SK-N-SH treated with all-trans-retinoic acid at 6 μM for 48 hours (cell line): ENCODE measurements at regions not wholly inside any gene's neighbourhood (a gene's known extent, or its start where the extent isn't known, plus 50 kb on each side); places are given as distances from the start of the nearest gene placed in this dataset.

Experiments
- ATAC-seq: fragments of 200-7000 bp; cut with Tn5 transposase; 3 replicates; pipeline ENCODE4 v1.9.1; 2020; ENCODE audit warnings: mild to moderate bottlenecking, moderate library complexity
- ARNTL ChIP-seq: fragments of 450-650 bp; formaldehyde crosslinking; IDR thresholded peaks from 2 replicates; pipeline ENCODE4 v1.5.0; 2020; ENCODE audit warnings: low read depth, mild to moderate bottlenecking, moderate library complexity, borderline replicate concordance
- BACH2 ChIP-seq: fragments of 250-450 bp; sonication (Bioruptor Pico); IDR thresholded peaks from 2 replicates; pipeline ENCODE4 v1.9.0; 2021; ENCODE audit warnings: mild to moderate bottlenecking, borderline replicate concordance
- CREB5 ChIP-seq: fragments of 250-450 bp; sonication (Bioruptor Pico); IDR thresholded peaks from 2 replicates; pipeline ENCODE4 v1.5.1; 2020; ENCODE audit warnings: low read depth, mild to moderate bottlenecking, moderate library complexity
- CSDC2 ChIP-seq: fragments of 250-450 bp; sonication (Bioruptor Pico); IDR thresholded peaks from 2 replicates; pipeline ENCODE4 v1.5.0; 2020; ENCODE audit warnings: mild to moderate bottlenecking, moderate library complexity
- ESRRG ChIP-seq: fragments of 250-450 bp; sonication (Bioruptor Pico); IDR thresholded peaks from 2 replicates; pipeline ENCODE4 v1.6.1; 2021; ENCODE audit warnings: mild to moderate bottlenecking
- GLIS3 ChIP-seq: fragments of 250-450 bp; sonication (Bioruptor Pico); IDR thresholded peaks from 2 replicates; pipeline ENCODE4 v1.5.0; 2020; ENCODE audit warnings: mild to moderate bottlenecking, moderate library complexity
- ISL1 ChIP-seq: fragments of 250-450 bp; sonication (Bioruptor Pico); IDR thresholded peaks from 2 replicates; pipeline ENCODE4 v2.1.2; 2022; ENCODE audit warnings: mild to moderate bottlenecking, moderate library complexity
- OSR1 ChIP-seq: fragments of 250-450 bp; sonication (Bioruptor Pico); IDR thresholded peaks from 2 replicates; pipeline ENCODE4 v1.8.0; 2022; ENCODE audit warnings: moderate library complexity, mild to moderate bottlenecking, inconsistent platforms
- PPARA ChIP-seq: fragments of 250-450 bp; sonication (Bioruptor Pico); IDR thresholded peaks from 2 replicates; pipeline ENCODE4 v1.5.0; 2020; ENCODE audit warnings: mild to moderate bottlenecking, borderline replicate concordance
- SNAI2 ChIP-seq: fragments of 250-450 bp; sonication (Bioruptor Pico); IDR thresholded peaks from 2 replicates; pipeline ENCODE4 v1.5.0; 2020; ENCODE audit warnings: mild to moderate bottlenecking, moderate library complexity
- TCF4 ChIP-seq: fragments of 250-450 bp; sonication (Bioruptor Pico); IDR thresholded peaks from 2 replicates; pipeline ENCODE4 v1.8.0; 2021; ENCODE audit warnings: mild to moderate bottlenecking, moderate library complexity, borderline replicate concordance
- TOX ChIP-seq: fragments of 250-450 bp; sonication (Bioruptor Pico); IDR thresholded peaks from 2 replicates; pipeline ENCODE4 v1.8.0; 2021; ENCODE audit warnings: mild to moderate bottlenecking, moderate library complexity, borderline replicate concordance
- ZC3H10 ChIP-seq: fragments of 250-450 bp; sonication (Bioruptor Pico); IDR thresholded peaks from 2 replicates; pipeline ENCODE4 v1.5.1; 2021; ENCODE audit warnings: mild to moderate bottlenecking, moderate library complexity
- ZFP3 ChIP-seq: fragments of 250-450 bp; sonication (Bioruptor Pico); IDR thresholded peaks from 2 replicates; pipeline ENCODE4 v1.5.0; 2020; ENCODE audit warnings: mild to moderate bottlenecking, moderate library complexity
- ZFP30 ChIP-seq: fragments of 450-650 bp; formaldehyde crosslinking; IDR thresholded peaks from 2 replicates; pipeline ENCODE4 v1.5.0; 2022; ENCODE audit warnings: mild to moderate bottlenecking, moderate library complexity
- ZNF565 ChIP-seq: fragments of 450-650 bp; formaldehyde crosslinking; conservative IDR thresholded peaks from 2 replicates; pipeline ENCODE4 v1.5.0; 2020; ENCODE audit warnings: low read depth, mild to moderate bottlenecking, moderate library complexity
- ZNF70 ChIP-seq: fragments of 450-650 bp; formaldehyde crosslinking; IDR thresholded peaks from 2 replicates; pipeline ENCODE4 v1.5.0; 2020; ENCODE audit warnings: mild to moderate bottlenecking, moderate library complexity
- ZNF8 ChIP-seq: fragments of 450-650 bp; formaldehyde crosslinking; IDR thresholded peaks from 2 replicates; pipeline ENCODE4 v1.5.0; 2020; ENCODE audit warnings: mild to moderate bottlenecking, moderate library complexity
- TF ChIP-seq, protein P1 (sequence below): fragments of 250-450 bp; sonication (Bioruptor Pico); IDR thresholded peaks from 2 replicates; pipeline ENCODE4 v1.5.1; 2021; ENCODE audit warnings: mild to moderate bottlenecking, moderate library complexity
- TF ChIP-seq, protein P2 (sequence below): fragments of 250-450 bp; sonication (Bioruptor Pico); IDR thresholded peaks from 2 replicates; pipeline ENCODE4 v1.8.0; 2021; ENCODE audit warnings: low read depth, mild to moderate bottlenecking, moderate library complexity, borderline replicate concordance
- TF ChIP-seq, protein P3 (sequence below): fragments of 250-450 bp; sonication (Bioruptor Pico); IDR thresholded peaks from 2 replicates; pipeline ENCODE4 v1.8.0; 2020; ENCODE audit warnings: mild to moderate bottlenecking, moderate library complexity, borderline replicate concordance
- TF ChIP-seq, protein P4 (sequence below): fragments of 250-450 bp; sonication (Bioruptor Pico); IDR thresholded peaks from 2 replicates; pipeline ENCODE4 v1.5.0; 2020; ENCODE audit warnings: mild to moderate bottlenecking, moderate library complexity

DNA sequence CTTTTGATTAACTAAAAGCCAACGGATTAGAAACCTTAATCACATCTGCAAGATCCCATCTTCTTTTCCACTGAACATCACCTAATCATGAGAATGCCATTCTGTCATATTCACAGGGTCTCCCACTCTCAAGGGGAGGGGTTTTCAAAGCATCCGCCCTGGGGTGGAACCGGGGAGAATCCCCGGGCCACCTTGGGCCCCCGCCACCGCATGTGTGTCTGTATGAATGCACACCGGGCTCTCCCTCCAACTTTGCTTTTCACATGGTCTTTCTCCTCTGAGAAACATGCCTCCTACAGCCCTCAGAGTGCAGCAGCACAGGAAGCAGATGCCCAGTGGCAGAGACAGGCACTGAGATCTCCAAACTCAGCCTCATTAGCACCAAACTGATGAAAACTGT lies 233.2 kb upstream of the PPP2R2D start:
- TF ChIP-seq, protein P1, sequence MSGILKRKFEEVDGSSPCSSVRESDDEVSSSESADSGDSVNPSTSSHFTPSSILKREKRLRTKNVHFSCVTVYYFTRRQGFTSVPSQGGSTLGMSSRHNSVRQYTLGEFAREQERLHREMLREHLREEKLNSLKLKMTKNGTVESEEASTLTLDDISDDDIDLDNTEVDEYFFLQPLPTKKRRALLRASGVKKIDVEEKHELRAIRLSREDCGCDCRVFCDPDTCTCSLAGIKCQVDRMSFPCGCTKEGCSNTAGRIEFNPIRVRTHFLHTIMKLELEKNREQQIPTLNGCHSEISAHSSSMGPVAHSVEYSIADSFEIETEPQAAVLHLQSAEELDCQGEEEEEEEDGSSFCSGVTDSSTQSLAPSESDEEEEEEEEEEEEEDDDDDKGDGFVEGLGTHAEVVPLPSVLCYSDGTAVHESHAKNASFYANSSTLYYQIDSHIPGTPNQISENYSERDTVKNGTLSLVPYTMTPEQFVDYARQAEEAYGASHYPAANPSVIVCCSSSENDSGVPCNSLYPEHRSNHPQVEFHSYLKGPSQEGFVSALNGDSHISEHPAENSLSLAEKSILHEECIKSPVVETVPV, result no peak
- TF ChIP-seq GLIS3 (CRISPR knock-in tag) (no peak), BACH2 (CRISPR knock-in tag) (no peak), ZC3H10 (CRISPR knock-in tag) (no peak), ISL1 (CRISPR knock-in tag) (no peak), TCF4 (CRISPR knock-in tag) (no peak), OSR1 (CRISPR knock-in tag) (no peak), ZNF8 (CRISPR knock-in tag) (no peak), SNAI2 (CRISPR knock-in tag) (no peak), ZNF565 (CRISPR knock-in tag) (no peak), ZFP3 (no peak), ZNF70 (CRISPR knock-in tag) (no peak), CSDC2 (CRISPR knock-in tag) (no peak), ESRRG (CRISPR knock-in tag) (no peak), TOX (CRISPR knock-in tag) (no peak), PPARA (no peak)
- TF ChIP-seq, protein P2, sequence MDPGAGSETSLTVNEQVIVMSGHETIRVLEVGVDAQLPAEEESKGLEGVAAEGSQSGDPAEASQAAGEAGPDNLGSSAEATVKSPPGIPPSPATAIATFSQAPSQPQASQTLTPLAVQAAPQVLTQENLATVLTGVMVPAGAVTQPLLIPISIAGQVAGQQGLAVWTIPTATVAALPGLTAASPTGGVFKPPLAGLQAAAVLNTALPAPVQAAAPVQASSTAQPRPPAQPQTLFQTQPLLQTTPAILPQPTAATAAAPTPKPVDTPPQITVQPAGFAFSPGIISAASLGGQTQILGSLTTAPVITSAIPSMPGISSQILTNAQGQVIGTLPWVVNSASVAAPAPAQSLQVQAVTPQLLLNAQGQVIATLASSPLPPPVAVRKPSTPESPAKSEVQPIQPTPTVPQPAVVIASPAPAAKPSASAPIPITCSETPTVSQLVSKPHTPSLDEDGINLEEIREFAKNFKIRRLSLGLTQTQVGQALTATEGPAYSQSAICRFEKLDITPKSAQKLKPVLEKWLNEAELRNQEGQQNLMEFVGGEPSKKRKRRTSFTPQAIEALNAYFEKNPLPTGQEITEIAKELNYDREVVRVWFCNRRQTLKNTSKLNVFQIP, result no peak
- TF ChIP-seq, protein P3, sequence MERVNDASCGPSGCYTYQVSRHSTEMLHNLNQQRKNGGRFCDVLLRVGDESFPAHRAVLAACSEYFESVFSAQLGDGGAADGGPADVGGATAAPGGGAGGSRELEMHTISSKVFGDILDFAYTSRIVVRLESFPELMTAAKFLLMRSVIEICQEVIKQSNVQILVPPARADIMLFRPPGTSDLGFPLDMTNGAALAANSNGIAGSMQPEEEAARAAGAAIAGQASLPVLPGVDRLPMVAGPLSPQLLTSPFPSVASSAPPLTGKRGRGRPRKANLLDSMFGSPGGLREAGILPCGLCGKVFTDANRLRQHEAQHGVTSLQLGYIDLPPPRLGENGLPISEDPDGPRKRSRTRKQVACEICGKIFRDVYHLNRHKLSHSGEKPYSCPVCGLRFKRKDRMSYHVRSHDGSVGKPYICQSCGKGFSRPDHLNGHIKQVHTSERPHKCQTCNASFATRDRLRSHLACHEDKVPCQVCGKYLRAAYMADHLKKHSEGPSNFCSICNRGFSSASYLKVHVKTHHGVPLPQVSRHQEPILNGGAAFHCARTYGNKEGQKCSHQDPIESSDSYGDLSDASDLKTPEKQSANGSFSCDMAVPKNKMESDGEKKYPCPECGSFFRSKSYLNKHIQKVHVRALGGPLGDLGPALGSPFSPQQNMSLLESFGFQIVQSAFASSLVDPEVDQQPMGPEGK (CRISPR knock-in tag), result no peak
- TF ChIP-seq, all 23 proteins: peak for 0

GRCh38 chr10:131668903-131669302 lies 231.9 kb upstream of the PPP2R2D start:
- ATAC-seq, result no peak
- TF ChIP-seq ISL1 (CRISPR knock-in tag), result no peak
- no peak for TF ChIP-seq ZFP30 (CRISPR knock-in tag)
- TF ChIP-seq ZNF8 (CRISPR knock-in tag), result no peak
- no peak for TF ChIP-seq CREB5
- no peak for TF ChIP-seq SNAI2 (CRISPR knock-in tag)
- TF ChIP-seq TOX (CRISPR knock-in tag), result no peak
- TF ChIP-seq CSDC2 (CRISPR knock-in tag), result no peak
- TF ChIP-seq, protein P1, result no peak
- no peak for TF ChIP-seq ZNF70 (CRISPR knock-in tag)
- no peak for TF ChIP-seq GLIS3 (CRISPR knock-in tag)
- TF ChIP-seq BACH2 (CRISPR knock-in tag), result no peak
- no peak for TF ChIP-seq ARNTL (CRISPR knock-in tag)
- no peak for TF ChIP-seq OSR1 (CRISPR knock-in tag)

More for the DNA sequence above, 233.2 kb upstream of the PPP2R2D start:
- no peak for ATAC-seq

DNA sequence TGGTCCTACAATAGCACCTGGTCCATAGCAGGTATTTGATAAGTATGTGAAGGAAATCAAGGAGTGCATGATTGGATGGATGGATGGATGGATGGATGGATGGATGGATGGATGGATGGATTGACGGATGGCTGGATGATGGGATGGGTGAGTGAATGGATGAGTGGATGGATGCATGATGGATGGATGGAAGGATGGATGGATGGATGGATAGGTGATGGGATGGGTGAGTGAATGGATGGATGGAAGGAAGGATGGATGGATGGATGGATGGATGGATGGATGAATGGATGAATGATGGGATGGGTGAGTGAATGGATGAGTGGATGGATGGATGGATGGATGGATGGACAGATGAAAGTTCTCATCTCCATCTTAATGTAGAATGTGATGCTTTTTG lies 231.0 kb upstream of the PPP2R2D start:
- no peak for ATAC-seq
- no peak for TF ChIP-seq ZNF565 (CRISPR knock-in tag)
- TF ChIP-seq ISL1 (CRISPR knock-in tag), result no peak
- no peak for TF ChIP-seq CREB5
- TF ChIP-seq ZFP30 (CRISPR knock-in tag), result no peak
- TF ChIP-seq, protein P2, result no peak
- TF ChIP-seq, protein P4, sequence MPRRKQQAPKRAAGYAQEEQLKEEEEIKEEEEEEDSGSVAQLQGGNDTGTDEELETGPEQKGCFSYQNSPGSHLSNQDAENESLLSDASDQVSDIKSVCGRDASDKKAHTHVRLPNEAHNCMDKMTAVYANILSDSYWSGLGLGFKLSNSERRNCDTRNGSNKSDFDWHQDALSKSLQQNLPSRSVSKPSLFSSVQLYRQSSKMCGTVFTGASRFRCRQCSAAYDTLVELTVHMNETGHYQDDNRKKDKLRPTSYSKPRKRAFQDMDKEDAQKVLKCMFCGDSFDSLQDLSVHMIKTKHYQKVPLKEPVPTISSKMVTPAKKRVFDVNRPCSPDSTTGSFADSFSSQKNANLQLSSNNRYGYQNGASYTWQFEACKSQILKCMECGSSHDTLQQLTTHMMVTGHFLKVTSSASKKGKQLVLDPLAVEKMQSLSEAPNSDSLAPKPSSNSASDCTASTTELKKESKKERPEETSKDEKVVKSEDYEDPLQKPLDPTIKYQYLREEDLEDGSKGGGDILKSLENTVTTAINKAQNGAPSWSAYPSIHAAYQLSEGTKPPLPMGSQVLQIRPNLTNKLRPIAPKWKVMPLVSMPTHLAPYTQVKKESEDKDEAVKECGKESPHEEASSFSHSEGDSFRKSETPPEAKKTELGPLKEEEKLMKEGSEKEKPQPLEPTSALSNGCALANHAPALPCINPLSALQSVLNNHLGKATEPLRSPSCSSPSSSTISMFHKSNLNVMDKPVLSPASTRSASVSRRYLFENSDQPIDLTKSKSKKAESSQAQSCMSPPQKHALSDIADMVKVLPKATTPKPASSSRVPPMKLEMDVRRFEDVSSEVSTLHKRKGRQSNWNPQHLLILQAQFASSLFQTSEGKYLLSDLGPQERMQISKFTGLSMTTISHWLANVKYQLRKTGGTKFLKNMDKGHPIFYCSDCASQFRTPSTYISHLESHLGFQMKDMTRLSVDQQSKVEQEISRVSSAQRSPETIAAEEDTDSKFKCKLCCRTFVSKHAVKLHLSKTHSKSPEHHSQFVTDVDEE (CRISPR knock-in tag), result no peak
- TF ChIP-seq GLIS3 (CRISPR knock-in tag), result no peak
- TF ChIP-seq OSR1 (CRISPR knock-in tag), result no peak
- TF ChIP-seq ZFP3, result no peak
